ENCODE measurements at regions not wholly inside any gene's neighbourhood (a gene's known extent, or its start where the extent isn't known, plus 50 kb on each side); places are given as distances from the start of the nearest gene placed in this dataset.

DNA sequence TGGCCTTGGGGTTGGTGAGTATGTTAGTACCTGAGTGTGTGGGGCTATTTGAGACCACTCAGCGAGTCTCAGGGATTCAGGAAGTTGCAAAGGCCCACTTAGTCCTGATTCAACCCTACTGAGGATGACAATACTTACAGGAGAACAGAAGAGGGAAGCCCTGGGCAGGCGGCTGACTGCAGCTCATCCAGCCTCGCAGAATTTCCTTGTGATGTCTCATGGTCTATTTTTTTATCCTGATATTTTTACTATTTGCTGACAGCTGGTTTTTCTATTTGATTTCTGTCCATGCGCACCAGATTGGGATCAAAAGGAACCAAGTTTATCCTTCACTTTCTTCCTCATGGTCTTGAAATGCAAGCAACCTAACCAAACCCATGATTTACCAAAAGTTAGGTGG lies 201.8 kb upstream of the LNX1 start:
- no peak for TF ChIP-seq EZH2 (IDR thresholded peaks at IDR 0.05; ENCODE audit: insufficient read depth, low read length)
- TF ChIP-seq, protein P1, sequence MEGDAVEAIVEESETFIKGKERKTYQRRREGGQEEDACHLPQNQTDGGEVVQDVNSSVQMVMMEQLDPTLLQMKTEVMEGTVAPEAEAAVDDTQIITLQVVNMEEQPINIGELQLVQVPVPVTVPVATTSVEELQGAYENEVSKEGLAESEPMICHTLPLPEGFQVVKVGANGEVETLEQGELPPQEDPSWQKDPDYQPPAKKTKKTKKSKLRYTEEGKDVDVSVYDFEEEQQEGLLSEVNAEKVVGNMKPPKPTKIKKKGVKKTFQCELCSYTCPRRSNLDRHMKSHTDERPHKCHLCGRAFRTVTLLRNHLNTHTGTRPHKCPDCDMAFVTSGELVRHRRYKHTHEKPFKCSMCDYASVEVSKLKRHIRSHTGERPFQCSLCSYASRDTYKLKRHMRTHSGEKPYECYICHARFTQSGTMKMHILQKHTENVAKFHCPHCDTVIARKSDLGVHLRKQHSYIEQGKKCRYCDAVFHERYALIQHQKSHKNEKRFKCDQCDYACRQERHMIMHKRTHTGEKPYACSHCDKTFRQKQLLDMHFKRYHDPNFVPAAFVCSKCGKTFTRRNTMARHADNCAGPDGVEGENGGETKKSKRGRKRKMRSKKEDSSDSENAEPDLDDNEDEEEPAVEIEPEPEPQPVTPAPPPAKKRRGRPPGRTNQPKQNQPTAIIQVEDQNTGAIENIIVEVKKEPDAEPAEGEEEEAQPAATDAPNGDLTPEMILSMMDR (IDR thresholded peaks at IDR 0.05; ENCODE audit: insufficient read depth, low read depth, low read length) = no peak
